ENCODE measurements at regions not wholly inside any gene's neighbourhood (a gene's known extent, or its start where the extent isn't known, plus 50 kb on each side); places are given as distances from the start of the nearest gene placed in this dataset.

GRCh38 chr1:193313354-193314140 is 127.1 kb upstream of the B3GALT2 start:
- DNase-seq (ENCODE audit: insufficient read length, low spot score), result no peak
- no peak for TF ChIP-seq POLR2AphosphoS5 (IDR thresholded peaks at IDR 0.05; ENCODE audit: low read depth, low read length)
- TF ChIP-seq PAX5 (IDR thresholded peaks at IDR 0.05; ENCODE audit: insufficient read depth, low read length, severe bottlenecking), result no peak
- TF ChIP-seq TAF1 (IDR thresholded peaks at IDR 0.05; ENCODE audit: low read depth, low read length), result no peak
- no peak for TF ChIP-seq POLR2A (IDR thresholded peaks at IDR 0.05; ENCODE audit: low read depth, low read length)
- no peak for TF ChIP-seq SPI1 (IDR thresholded peaks at IDR 0.05; ENCODE audit: low read depth, low read length)
- no peak for TF ChIP-seq POU2F2 (IDR thresholded peaks at IDR 0.05; ENCODE audit: low read depth, low read length)
- FAIRE-seq, result no peak

GRCh38 chr1:193312432-193312831 is 126.0 kb upstream of the B3GALT2 start:
- FAIRE-seq, result no peak
- DNase-seq (ENCODE audit: insufficient read length, low spot score), result no peak
- TF ChIP-seq PAX5 (IDR thresholded peaks at IDR 0.05; ENCODE audit: insufficient read depth, low read length, severe bottlenecking), result no peak
- TF ChIP-seq POLR2A (IDR thresholded peaks at IDR 0.05; ENCODE audit: low read depth, low read length), result no peak
- TF ChIP-seq TAF1 (IDR thresholded peaks at IDR 0.05; ENCODE audit: low read depth, low read length), result no peak
- no peak for TF ChIP-seq POLR2AphosphoS5 (IDR thresholded peaks at IDR 0.05; ENCODE audit: low read depth, low read length)
- no peak for TF ChIP-seq SPI1 (IDR thresholded peaks at IDR 0.05; ENCODE audit: low read depth, low read length)
- TF ChIP-seq POU2F2 (IDR thresholded peaks at IDR 0.05; ENCODE audit: low read depth, low read length), result no peak

GRCh38 chr1:193311226-193311948 is 125.0 kb upstream of the B3GALT2 start:
- DNase-seq (ENCODE audit: insufficient read length, low spot score) (no peak), FAIRE-seq (no peak)
- no peak for TF ChIP-seq POLR2A (IDR thresholded peaks at IDR 0.05; ENCODE audit: low read depth, low read length)
- TF ChIP-seq POU2F2 (IDR thresholded peaks at IDR 0.05; ENCODE audit: low read depth, low read length), result no peak
- no peak for TF ChIP-seq PAX5 (IDR thresholded peaks at IDR 0.05; ENCODE audit: insufficient read depth, low read length, severe bottlenecking)

- TF ChIP-seq PAX5 (IDR thresholded peaks at IDR 0.05; ENCODE audit: insufficient read depth, low read length, severe bottlenecking), result no peak
- TF ChIP-seq POU2F2 (IDR thresholded peaks at IDR 0.05; ENCODE audit: low read depth, low read length), result no peak
- TF ChIP-seq SPI1 (IDR thresholded peaks at IDR 0.05; ENCODE audit: low read depth, low read length), result no peak
- TF ChIP-seq POLR2A (IDR thresholded peaks at IDR 0.05; ENCODE audit: low read depth, low read length), result no peak
- no peak for TF ChIP-seq TAF1 (IDR thresholded peaks at IDR 0.05; ENCODE audit: low read depth, low read length)
- no peak for TF ChIP-seq POLR2AphosphoS5 (IDR thresholded peaks at IDR 0.05; ENCODE audit: low read depth, low read length)
- DNase-seq (ENCODE audit: insufficient read length, low spot score) (no peak), FAIRE-seq (no peak)
Measured at GRCh38 chr1:193310564-193310963, 124.2 kb upstream of the B3GALT2 start.

- no peak for DNase-seq (ENCODE audit: insufficient read length, low spot score)
- TF ChIP-seq POLR2AphosphoS5 (IDR thresholded peaks at IDR 0.05; ENCODE audit: low read depth, low read length), result no peak
- TF ChIP-seq POU2F2 (IDR thresholded peaks at IDR 0.05; ENCODE audit: low read depth, low read length), result no peak
- TF ChIP-seq SPI1 (IDR thresholded peaks at IDR 0.05; ENCODE audit: low read depth, low read length), result no peak
- no peak for TF ChIP-seq PAX5 (IDR thresholded peaks at IDR 0.05; ENCODE audit: insufficient read depth, low read length, severe bottlenecking)
- TF ChIP-seq POLR2A (IDR thresholded peaks at IDR 0.05; ENCODE audit: low read depth, low read length), result no peak
- TF ChIP-seq TAF1 (IDR thresholded peaks at IDR 0.05; ENCODE audit: low read depth, low read length), result no peak
- FAIRE-seq, result no peak
Measured at GRCh38 chr1:193309936-193310475, 123.6 kb upstream of the B3GALT2 start.

- FAIRE-seq (no peak), DNase-seq (ENCODE audit: insufficient read length, low spot score) (no peak)
- no peak for TF ChIP-seq POLR2A (IDR thresholded peaks at IDR 0.05; ENCODE audit: low read depth, low read length)
- TF ChIP-seq POLR2AphosphoS5 (IDR thresholded peaks at IDR 0.05; ENCODE audit: low read depth, low read length), result no peak
- TF ChIP-seq TAF1 (IDR thresholded peaks at IDR 0.05; ENCODE audit: low read depth, low read length), result no peak
- no peak for TF ChIP-seq PAX5 (IDR thresholded peaks at IDR 0.05; ENCODE audit: insufficient read depth, low read length, severe bottlenecking)
- no peak for TF ChIP-seq POU2F2 (IDR thresholded peaks at IDR 0.05; ENCODE audit: low read depth, low read length)
- no peak for TF ChIP-seq SPI1 (IDR thresholded peaks at IDR 0.05; ENCODE audit: low read depth, low read length)
Measured at GRCh38 chr1:193308438-193308837, 122.0 kb upstream of the B3GALT2 start.

- FAIRE-seq (no peak), DNase-seq (ENCODE audit: insufficient read length, low spot score) (no peak)
- TF ChIP-seq TAF1 (IDR thresholded peaks at IDR 0.05; ENCODE audit: low read depth, low read length), result no peak
- TF ChIP-seq SPI1 (IDR thresholded peaks at IDR 0.05; ENCODE audit: low read depth, low read length), result no peak
- TF ChIP-seq PAX5 (IDR thresholded peaks at IDR 0.05; ENCODE audit: insufficient read depth, low read length, severe bottlenecking), result no peak
- no peak for TF ChIP-seq POLR2AphosphoS5 (IDR thresholded peaks at IDR 0.05; ENCODE audit: low read depth, low read length)
- TF ChIP-seq POU2F2 (IDR thresholded peaks at IDR 0.05; ENCODE audit: low read depth, low read length), result no peak
- TF ChIP-seq POLR2A (IDR thresholded peaks at IDR 0.05; ENCODE audit: low read depth, low read length), result no peak
Measured at GRCh38 chr1:193306430-193306829, 120.0 kb upstream of the B3GALT2 start.
